Endometrium (tissue), 2 donors: ENCODE measurements at regions not wholly inside any gene's neighbourhood (a gene's known extent, or its start where the extent isn't known, plus 50 kb on each side); places are given as distances from the start of the nearest gene placed in this dataset.

Source experiments
- FAIRE-seq: peaks from 2 replicates; lab custom pipeline; 2012; peaks lifted over from hg19 to GRCh38; lab: Jason Lieb, UNC
- donor health status: control.
- donor health status: control.

DNA sequence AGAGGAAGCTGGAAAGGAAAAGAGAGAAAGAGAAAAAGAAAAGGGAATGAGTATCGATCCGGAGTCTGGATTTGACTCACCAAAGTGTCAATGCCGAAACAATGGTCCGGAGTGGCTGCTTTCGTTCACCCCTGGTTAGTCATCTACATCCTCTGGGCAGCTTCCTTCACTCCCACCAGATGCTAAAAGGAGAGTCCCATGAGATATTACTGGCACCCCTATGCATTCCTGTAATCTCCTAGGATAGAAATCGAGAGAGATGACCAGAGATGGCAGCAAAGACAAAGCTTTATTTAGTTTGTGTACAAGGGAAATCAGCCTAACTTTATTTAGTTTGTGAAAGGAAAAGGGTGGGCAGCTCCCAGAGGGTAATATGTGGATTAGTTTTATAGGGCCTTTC is 622.2 kb downstream of the ZPLD1 start:
- FAIRE-seq, result no peak

GRCh38 chr3:103057487-103057886 is 622.7 kb downstream of the ZPLD1 start:
- FAIRE-seq, result no peak

GRCh38 chr3:103059432-103059831 is 624.6 kb downstream of the ZPLD1 start:
- no peak for FAIRE-seq

- no peak for FAIRE-seq
These were observed 625.4 kb downstream of the ZPLD1 start for GRCh38 chr3:103060242-103060641.

DNA sequence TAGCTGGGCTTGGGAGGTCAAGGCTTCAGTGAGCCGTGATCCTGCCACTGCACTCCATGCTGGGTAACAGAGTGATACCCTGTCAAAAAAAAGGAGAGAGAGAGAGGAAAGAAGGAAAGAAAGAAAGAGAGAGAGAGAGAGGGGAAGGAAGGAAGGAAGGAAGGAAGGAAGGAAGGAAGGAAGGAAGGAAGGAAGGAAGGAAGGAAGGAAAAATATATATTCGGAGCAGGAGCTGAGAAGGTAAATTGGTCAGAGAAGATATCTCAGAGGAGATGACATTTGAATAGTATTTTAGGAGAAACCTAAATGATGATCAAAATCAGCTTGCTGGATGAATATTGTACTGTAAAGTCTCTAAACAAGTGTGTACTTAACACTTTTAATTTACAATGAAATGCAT is 633.1 kb downstream of the ZPLD1 start:
- FAIRE-seq, result no peak

GRCh38 chr3:103075282-103075681 is 640.5 kb downstream of the ZPLD1 start:
- no peak for FAIRE-seq

DNA sequence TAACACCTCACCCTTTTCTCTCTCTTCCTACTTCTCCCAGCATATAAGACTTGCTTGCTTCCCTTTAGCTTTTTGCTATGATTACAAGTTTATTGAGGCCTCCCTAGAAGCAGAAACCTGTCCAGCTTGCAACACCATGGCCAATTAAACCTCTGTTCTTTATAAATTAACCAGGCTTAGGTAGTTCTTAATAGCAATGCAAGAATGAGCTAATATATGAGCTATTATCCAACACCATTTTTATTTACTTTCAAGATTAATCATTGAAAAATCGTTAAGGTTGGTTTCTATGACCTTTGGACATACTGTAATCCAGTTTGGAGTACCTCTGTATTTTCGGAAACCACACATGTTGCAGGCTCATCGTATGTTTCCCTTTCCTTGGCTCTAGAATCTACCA is 643.1 kb downstream of the ZPLD1 start:
- FAIRE-seq, result no peak

DNA sequence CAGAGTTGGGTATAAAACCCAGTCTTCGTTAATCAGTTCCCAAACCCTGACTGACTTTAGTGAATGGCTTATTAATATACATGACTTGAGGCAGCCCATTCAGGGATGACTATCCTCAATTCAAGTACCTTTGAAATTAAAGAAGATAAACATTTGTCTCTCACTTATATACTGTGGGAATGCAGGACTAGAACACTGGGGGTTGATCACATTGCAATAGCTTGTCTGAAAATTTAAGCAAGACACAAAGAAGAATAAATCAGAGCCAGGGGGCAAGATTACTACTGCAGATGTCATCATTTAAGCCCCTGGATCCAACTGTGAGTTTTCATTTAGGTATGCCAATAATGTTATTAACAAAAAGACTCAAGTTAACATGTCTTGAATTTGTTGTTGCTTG is 647.7 kb downstream of the ZPLD1 start:
- no peak for FAIRE-seq

DNA sequence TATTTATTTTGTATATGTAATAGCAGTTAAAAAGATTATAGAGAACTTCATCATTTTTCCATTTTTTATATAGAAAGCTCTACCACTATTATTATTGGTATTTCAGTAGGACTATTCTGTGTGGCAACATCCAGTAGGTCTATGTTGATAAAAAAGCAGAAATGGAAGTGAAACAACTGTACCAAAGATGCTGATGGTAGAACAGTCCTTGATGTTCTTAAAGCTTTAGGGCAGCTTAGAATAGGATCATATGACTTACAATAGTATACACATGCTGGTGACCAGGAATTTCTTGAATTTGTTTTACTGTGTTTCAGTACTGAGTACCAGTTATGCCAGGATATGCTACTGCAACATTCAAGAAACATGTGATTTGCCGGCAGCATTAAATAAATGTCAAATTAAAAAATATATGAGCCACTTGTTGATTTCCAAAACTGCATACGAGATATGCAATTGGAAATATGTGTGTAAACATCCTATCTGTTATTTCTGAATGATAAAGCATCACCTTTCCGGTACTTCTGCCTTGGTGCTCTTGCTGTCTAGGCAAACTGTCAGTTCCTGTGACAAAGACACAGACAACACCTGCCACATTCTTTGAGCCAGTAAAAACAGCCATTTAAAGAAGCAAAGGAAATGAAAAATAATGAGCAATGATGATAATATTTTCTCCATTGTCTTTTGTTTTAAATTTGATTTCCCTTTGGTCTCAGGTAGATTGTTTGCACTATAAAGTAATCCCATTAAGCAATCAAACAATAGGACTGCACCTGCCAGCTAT is 649.2 kb downstream of the ZPLD1 start:
- no peak for FAIRE-seq

- no peak for FAIRE-seq
These were observed 650.6 kb downstream of the ZPLD1 start for GRCh38 chr3:103085465-103085864.

GRCh38 chr3:103089758-103090157 is 654.9 kb downstream of the ZPLD1 start:
- FAIRE-seq, result no peak

- FAIRE-seq, result no peak
These were observed 670.4 kb downstream of the ZPLD1 start for GRCh38 chr3:103105206-103105605.

GRCh38 chr3:103112273-103112672 is 677.5 kb downstream of the ZPLD1 start:
- FAIRE-seq, result no peak

GRCh38 chr3:103126115-103126514 is 691.3 kb downstream of the ZPLD1 start:
- no peak for FAIRE-seq

GRCh38 chr3:103127098-103127630 is 692.3 kb downstream of the ZPLD1 start:
- no peak for FAIRE-seq

DNA sequence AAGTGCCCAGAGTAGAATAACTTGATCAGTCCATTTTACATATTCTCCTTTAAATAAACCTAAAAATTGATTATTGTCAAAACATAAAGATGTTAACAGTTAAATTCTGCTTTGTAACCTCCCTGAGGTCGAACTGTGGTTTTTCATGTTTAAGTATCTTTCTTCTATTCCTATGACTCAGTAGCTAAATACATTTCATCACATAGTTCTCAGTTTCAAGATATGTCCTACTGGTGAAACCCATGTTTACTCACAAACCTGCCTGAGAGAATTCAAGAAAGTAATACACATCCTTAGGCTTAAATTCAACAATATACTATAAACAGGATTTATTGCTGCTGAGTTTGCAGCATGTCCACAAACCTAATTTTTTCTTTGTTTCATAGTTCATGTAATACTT is 692.9 kb downstream of the ZPLD1 start:
- no peak for FAIRE-seq

DNA sequence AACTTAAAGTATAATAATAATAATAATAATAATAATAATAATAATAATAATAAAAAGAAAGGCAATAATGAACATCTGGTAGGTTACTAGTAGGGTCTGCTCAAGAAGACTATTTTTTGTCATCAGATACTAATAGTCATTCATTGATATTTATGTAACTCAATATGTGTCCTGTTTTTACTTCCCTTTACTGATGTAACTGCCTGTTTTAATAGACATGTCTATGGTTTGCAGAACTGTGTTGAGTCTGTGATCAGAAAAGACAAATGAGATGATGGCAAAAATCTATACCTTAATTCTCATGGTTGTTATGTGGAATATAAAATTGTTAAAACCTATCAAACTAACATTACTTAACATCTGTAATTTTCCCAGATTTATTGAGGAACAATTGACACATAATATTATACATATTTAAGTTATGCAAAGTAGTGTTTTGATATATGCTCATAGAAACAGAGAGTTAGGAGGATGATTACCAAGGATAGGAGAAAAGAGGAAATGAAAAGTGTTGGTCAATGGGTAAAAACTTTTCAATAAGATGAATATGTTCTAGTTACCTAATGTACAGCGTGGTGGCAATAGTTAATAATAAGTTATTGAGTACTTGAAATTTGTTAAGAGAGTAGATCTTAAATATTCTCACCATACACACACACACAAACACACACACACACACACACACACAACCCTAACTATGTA is 699.4 kb downstream of the ZPLD1 start:
- no peak for FAIRE-seq

DNA sequence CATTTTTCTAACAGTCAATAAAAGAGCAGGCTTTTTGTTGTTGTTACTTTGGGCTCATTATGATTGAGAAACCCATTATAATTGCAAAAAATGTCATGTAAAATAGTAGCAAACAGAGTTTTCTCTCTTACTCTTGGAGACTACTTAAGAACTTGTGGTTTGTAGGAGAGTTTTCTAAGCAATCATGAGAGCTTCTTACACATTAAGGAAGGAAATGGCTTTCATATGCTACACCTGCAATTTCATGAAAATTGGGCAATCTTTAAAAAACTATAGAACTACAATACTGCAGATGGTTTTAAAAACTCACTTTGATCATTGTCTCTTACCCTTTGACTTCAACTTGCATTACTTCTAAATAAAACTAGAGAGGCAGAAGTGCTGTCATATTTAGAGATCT is 701.8 kb downstream of the ZPLD1 start:
- no peak for FAIRE-seq

DNA sequence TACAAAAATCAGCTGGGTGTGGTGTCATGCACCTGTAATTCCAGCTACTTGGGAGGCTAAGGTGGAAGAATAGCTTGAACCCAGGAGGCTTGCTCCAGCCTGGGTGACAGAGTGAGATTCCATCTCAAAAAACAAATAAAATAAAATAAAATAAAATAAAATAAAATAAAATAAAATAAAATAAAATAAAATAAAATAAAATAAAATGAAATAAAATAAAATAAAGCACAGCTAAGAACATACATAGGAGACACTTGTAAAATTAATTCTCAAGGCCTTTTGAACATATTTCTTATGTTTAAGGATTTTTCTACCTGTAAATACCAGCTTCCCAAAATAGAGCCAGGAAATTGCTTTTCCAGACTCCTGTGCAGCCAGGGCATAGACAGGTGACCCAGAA is 703.0 kb downstream of the ZPLD1 start:
- no peak for FAIRE-seq

GRCh38 chr3:103158183-103158582 is 723.4 kb downstream of the ZPLD1 start:
- FAIRE-seq, result no peak

- no peak for FAIRE-seq
These were observed 732.1 kb downstream of the ZPLD1 start for GRCh38 chr3:103166890-103167289.

DNA sequence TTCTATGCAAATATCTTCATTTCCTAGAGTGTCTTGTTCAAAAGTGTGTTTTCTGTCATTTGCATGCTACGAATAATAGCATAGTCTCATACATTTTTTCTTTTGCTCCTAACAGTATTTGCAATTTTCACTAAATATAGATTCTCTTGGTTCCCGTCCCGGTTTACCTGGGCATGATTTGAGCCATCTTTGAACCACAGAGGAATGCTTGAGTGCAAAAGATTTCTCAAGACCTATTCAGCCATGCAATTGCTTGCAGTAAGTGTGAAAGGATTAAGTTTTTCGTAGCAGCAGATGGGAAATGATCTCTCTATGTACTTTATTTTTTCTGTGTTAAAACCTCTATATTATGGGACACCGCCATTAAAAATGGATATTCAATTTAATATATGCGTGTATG is 733.0 kb downstream of the ZPLD1 start:
- no peak for FAIRE-seq

- no peak for FAIRE-seq
These were observed 734.5 kb downstream of the ZPLD1 start for GRCh38 chr3:103169289-103169688.

DNA sequence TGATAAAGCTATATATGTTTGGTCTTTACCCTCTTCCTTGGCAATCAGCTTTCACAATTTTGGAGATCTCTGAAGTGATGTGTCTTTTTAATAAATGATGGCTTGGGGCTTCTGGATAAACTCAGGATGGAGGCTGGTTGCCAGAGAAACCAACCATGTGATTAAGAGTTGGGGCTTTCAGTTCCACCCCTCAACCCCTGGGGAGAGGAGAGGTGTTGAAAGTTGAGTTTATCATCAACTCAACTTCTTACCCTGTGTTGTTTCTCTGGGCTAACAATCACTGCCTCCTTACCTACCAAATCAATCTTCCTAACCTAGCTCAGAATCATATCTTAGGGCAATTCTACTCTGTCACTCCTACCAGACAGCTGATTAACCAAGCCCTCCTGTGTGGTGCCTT is 735.8 kb downstream of the ZPLD1 start:
- FAIRE-seq, result no peak
